IMR-90 (cell line): ENCODE measurements at regions not wholly inside any gene's neighbourhood (a gene's known extent, or its start where the extent isn't known, plus 50 kb on each side); places are given as distances from the start of the nearest gene placed in this dataset.

Experiments
- CTCF ChIP-seq: conservative IDR thresholded peaks from 2 replicates; pipeline ENCODE4 v1.5.1; 2012; ENCODE audit warnings: mild to moderate bottlenecking, low read depth, low read length, improper control_type of control experiment
- ELK1 ChIP-seq: fragments of 150-350 bp; IDR thresholded peaks from 2 replicates; pipeline ENCODE4 v1.6.1; 2016; ENCODE audit warnings: low read depth, mild to moderate bottlenecking, low read length, moderate library complexity, borderline replicate concordance
- MAFK ChIP-seq: IDR thresholded peaks from 2 replicates; pipeline ENCODE4 v1.6.1; 2012; ENCODE audit warnings: low read depth, low read length, improper control_type of control experiment
- RCOR1 ChIP-seq: IDR thresholded peaks from 2 replicates; pipeline ENCODE4 v1.6.1; 2012; ENCODE audit warnings: mild to moderate bottlenecking, low read length, improper control_type of control experiment; ENCODE audit not compliant: insufficient replicate concordance
- RFX5 ChIP-seq: IDR thresholded peaks from 2 replicates; pipeline ENCODE4 v1.8.0; 2012; ENCODE audit warnings: low read depth, mild to moderate bottlenecking, low read length, moderate library complexity

GRCh38 chr18:78725426-78725825, 254.2 kb upstream of the SALL3 start:
- TF ChIP-seq RCOR1 = no peak
- no peak for TF ChIP-seq CTCF
- TF ChIP-seq MAFK = no peak
- no peak for TF ChIP-seq RFX5
- no peak for TF ChIP-seq ELK1
